K562 (cell line): ENCODE measurements at regions not wholly inside any gene's neighbourhood (a gene's known extent, or its start where the extent isn't known, plus 50 kb on each side); places are given as distances from the start of the nearest gene placed in this dataset.

ENCODE experiments used
- ATAC-seq: fragments of 200-7000 bp; cut with Tn5 transposase; 3 replicates; pipeline ENCODE4 v1.9.1; 2020; ENCODE audit warnings: moderate library complexity
- BruUV-seq: library from RNA; stranded (reverse); fragments of 400-500 nt; replicated peaks from 2 replicates; lab custom pipeline; 2021; lab: Mats Ljungman, UMichigan
- CTCF ChIA-PET: fragments of 300-600 bp; formaldehyde crosslinking; extraction: SDS; loops from one replicate; lab custom pipeline; 2021; ENCODE audit warnings: low intra/inter-chr PET ratio; lab: Yijun Ruan, JAX
- POLR2A ChIA-PET: fragments of 300-600, 350-650 bp; sonication (Branson Sonifier 250); formaldehyde crosslinking; extraction: SDS; loops from one replicate; lab custom pipeline; 2021; ENCODE audit warnings: antibody characterized with exemption, inconsistent platforms; lab: Yijun Ruan, JAX
- DNase-seq, 4 experiments: peaks; one replicate each; pipeline versions ENCODE4 v3.0.0 to v3.0.0-alpha.2; 2011 to 2018; ENCODE audit warnings: low spot score in 3 of 4, mixed read lengths in 3 of 4; ENCODE audit errors: extremely low read depth in 1 of 4
- FAIRE-seq: peaks from 2 replicates; lab custom pipeline; 2011; peaks lifted over from hg19 to GRCh38; lab: Jason Lieb, UNC
- H2AFZ ChIP-seq: 2 replicates; pipeline ENCODE4 v1.6.0; 2011; ENCODE audit warnings: low read depth, low read length, control low read depth, inconsistent platforms
- H3K27ac ChIP-seq: fragments of 200-600 bp; 3 replicates; pipeline ENCODE4 v1.8.0; 2011; ENCODE audit warnings: low read depth, mild to moderate bottlenecking, control low read depth, inconsistent platforms, low read length, moderate library complexity, mixed read lengths; ENCODE audit errors: extremely low read depth
- H3K27me3 ChIP-seq, 2 experiments: fragments of 300-600 bp in 1 of 2; 2 replicates in 1 of 2; 3 replicates in 1 of 2; pipeline versions ENCODE4 v1.6.0 to v1.8.0; 2011; ENCODE audit warnings: inconsistent platforms in 2 of 2, low read length in 2 of 2, mild to moderate bottlenecking in 1 of 2, mixed read lengths in 1 of 2, moderate library complexity in 1 of 2; ENCODE audit not compliant: control insufficient read depth in 2 of 2, insufficient read depth in 2 of 2
- H3K36me3 ChIP-seq: fragments of 300-600 bp; 3 replicates; pipeline ENCODE4 v1.8.0; 2011; ENCODE audit warnings: mild to moderate bottlenecking, low read length, inconsistent platforms; ENCODE audit not compliant: control insufficient read depth, insufficient read depth
- H3K4me1 ChIP-seq, 2 experiments: fragments of 200-600 bp in 1 of 2; replicated peaks in 1 of 2; 2 replicates in 1 of 2; 3 replicates in 1 of 2; pipeline versions ENCODE4 v1.5.1 to v1.8.0; 2011; ENCODE audit warnings: inconsistent platforms in 2 of 2, low read length in 2 of 2, mild to moderate bottlenecking in 1 of 2, mixed read lengths in 1 of 2, moderate library complexity in 1 of 2; ENCODE audit not compliant: control insufficient read depth in 2 of 2, insufficient read depth in 2 of 2
- H3K4me2 ChIP-seq: 2 replicates; pipeline ENCODE4 v1.6.1; 2011; ENCODE audit warnings: low read length, control low read depth, inconsistent platforms, mixed read lengths; ENCODE audit not compliant: insufficient read depth
- H3K4me3 ChIP-seq: fragments of 200-600 bp; sonication (generic), shearing (Covaris generic); 2 replicates; pipeline ENCODE4 v1.5.1; 2016; ENCODE audit warnings: control low read depth, inconsistent platforms
- H3K79me2 ChIP-seq: fragments of 200-600 bp; 3 replicates; pipeline ENCODE4 v1.8.0; 2011; ENCODE audit warnings: low read length, inconsistent platforms; ENCODE audit not compliant: control insufficient read depth, insufficient read depth
- H3K9ac ChIP-seq, 2 experiments: 2 replicates each; pipeline versions ENCODE4 v1.6.0 to v1.6.1; 2011; ENCODE audit warnings: low read depth in 2 of 2, low read length in 2 of 2, control low read depth in 1 of 2, inconsistent platforms in 1 of 2, mild to moderate bottlenecking in 1 of 2, mixed read lengths in 1 of 2; ENCODE audit not compliant: insufficient read depth in 1 of 2
- H3K9me1 ChIP-seq: one replicate; pipeline ENCODE4 v1.6.0; 2011; ENCODE audit warnings: inconsistent platforms, mild to moderate bottlenecking, low read length, moderate library complexity; ENCODE audit not compliant: control insufficient read depth, insufficient read depth
- H3K9me3 ChIP-seq: replicated peaks from 2 replicates; pipeline ENCODE4 v1.5.1; 2011; ENCODE audit warnings: low read depth, low read length, inconsistent platforms; ENCODE audit not compliant: control insufficient read depth, insufficient read depth
- H4K20me1 ChIP-seq: replicated peaks from 2 replicates; pipeline ENCODE4 v1.6.1; 2011; ENCODE audit warnings: low read length, inconsistent platforms, mixed read lengths; ENCODE audit not compliant: control insufficient read depth, insufficient read depth
- BCOR ChIP-seq: fragments of 450-650 bp; IDR thresholded peaks from 2 replicates; pipeline ENCODE4 v1.6.1; 2016
- CBFB ChIP-seq: sonication (generic); formaldehyde crosslinking; IDR thresholded peaks from 2 replicates; pipeline ENCODE4 v1.4.0; 2020; ENCODE audit warnings: mild to moderate bottlenecking, missing genetic modification reagents
- ELK3 ChIP-seq: fragments of 450-650 bp; formaldehyde crosslinking; IDR thresholded peaks from 2 replicates; pipeline ENCODE4 v1.4.0; 2020; ENCODE audit warnings: mild to moderate bottlenecking
- HSF4 ChIP-seq: fragments of 250-450 bp; sonication (Bioruptor Pico); IDR thresholded peaks from 2 replicates; pipeline ENCODE4 v2.1.2; 2022; ENCODE audit warnings: mild to moderate bottlenecking, moderate library complexity, borderline replicate concordance
- MAFF ChIP-seq: IDR thresholded peaks from 2 replicates; pipeline ENCODE4 v1.6.1; 2012; ENCODE audit warnings: low read length, improper control_type of control experiment
- MAFG ChIP-seq: fragments of 450-650 bp; conservative IDR thresholded peaks from 2 replicates; pipeline ENCODE4 v1.6.1; 2016; ENCODE audit warnings: missing genetic modification characterization, missing compliant biosample characterization
- MAFK ChIP-seq: IDR thresholded peaks from 2 replicates; pipeline ENCODE4 v1.6.1; 2011; ENCODE audit warnings: low read length, improper control_type of control experiment
- RFX1 ChIP-seq: fragments of 450-650 bp; IDR thresholded peaks from 2 replicates; pipeline ENCODE4 v1.6.1; 2016; ENCODE audit warnings: mild to moderate bottlenecking, moderate library complexity
- TCFL5 ChIP-seq: fragments of 250-450 bp; sonication (Bioruptor Pico); conservative IDR thresholded peaks from 2 replicates; pipeline ENCODE4 v1.6.1; 2021; ENCODE audit warnings: mild to moderate bottlenecking, moderate library complexity, matching md5 sums
- ZEB2 ChIP-seq: fragments of 450-650 bp; IDR thresholded peaks from 2 replicates; pipeline ENCODE4 v1.6.1; 2016
- ZNF277 ChIP-seq: fragments of 250-450 bp; sonication (Bioruptor Pico); IDR thresholded peaks from 2 replicates; pipeline ENCODE4 v1.8.0; 2022; ENCODE audit warnings: inconsistent platforms, mild to moderate bottlenecking, moderate library complexity, borderline replicate concordance
- ZNF384 ChIP-seq: IDR thresholded peaks from 2 replicates; pipeline ENCODE4 v1.6.1; 2012; ENCODE audit warnings: low read depth, low read length, improper control_type of control experiment
- WGBS: fragments of 100-300 bp; shearing (Covaris generic); methylation state at CpG from one replicate; pipeline ENCODE4 v1.1.6; 2016; ENCODE audit warnings: low coverage, mixed read lengths; ENCODE audit not compliant: insufficient coverage; ENCODE audit errors: missing lambda C conversion rate; 5-methylcytosine and 5-hydroxymethylcytosine counted together
- in situ Hi-C: fragments of 300-500 bp; cut with MboI; formaldehyde crosslinking; loops from 4 replicates; pipeline ENCODE4 v1.15.0; 2018; ENCODE audit warnings: inconsistent platforms, mixed read lengths
- intact Hi-C: fragments of 100-400 bp; cut with micrococcal nuclease; formaldehyde crosslinking; loops from 2 replicates; pipeline ENCODE4 v1.14.2; 2022

- Histone ChIP-seq H3K36me3 (no peaks in the 10 kb centered on the region), H4K20me1 (no peaks in the 10 kb centered on the region), H3K27me3 (no peaks in the 10 kb centered on the region), H3K9me3 (peaks cover 2% of the 10 kb centered on the region; the same call in 1 of the 2 replicates), H3K79me2 (no peaks in the 10 kb centered on the region), H3K4me3 (no peak overlapping the region), H3K4me1 (no peaks in the 10 kb centered on the region), H3K4me2 (no peak overlapping the region), H2AFZ (no peak overlapping the region), H3K9me1 (no peaks in the 10 kb centered on the region), H3K9ac (no peak overlapping the region), H3K27ac (no peak overlapping the region)
- in situ Hi-C loops, result no loop called here
- ChIA-PET POLR2A (no interaction called here), CTCF (no interaction called here)
- TF ChIP-seq MAFG (tag) (peak; percentile 52; the same call in 1 of the 2 replicates), ZNF277 (CRISPR knock-in tag) (no peak), MAFF (peak; percentile 75), ZEB2 (no peak), MAFK (peak; percentile 68), ZNF384 (no peak), BCOR (no peak)
- BruUV-seq, result no TSS peak
- no peak for DNase-seq
- no peak for FAIRE-seq
- intact Hi-C loops, result no loop called here
- ATAC-seq, result no peak
- 0% methylated on average over 1 of the region's 1 CpG for WGBS
These were observed 757.2 kb downstream of the MRPL39 start for GRCh38 chr21:24850121-24850520.

GRCh38 chr21:24844671-24845070 lies 762.6 kb downstream of the MRPL39 start:
- in situ Hi-C loops, result no loop called here
- Histone ChIP-seq H3K27me3 (no peaks in the 10 kb centered on the region), H3K79me2 (no peaks in the 10 kb centered on the region), H3K4me1 (no peaks in the 10 kb centered on the region), H3K4me2 (no peak overlapping the region), H3K9me3 (no peaks in the 10 kb centered on the region), H3K27ac (no peak overlapping the region), H2AFZ (no peak overlapping the region), H3K4me3 (no peak overlapping the region), H4K20me1 (no peaks in the 10 kb centered on the region), H3K9me1 (no peaks in the 10 kb centered on the region), H3K9ac (no peak overlapping the region), H3K36me3 (no peaks in the 10 kb centered on the region)
- no peak for FAIRE-seq
- BruUV-seq, result no TSS peak
- ChIA-PET CTCF (no interaction called here), POLR2A (no interaction called here)
- no peak for ATAC-seq
- TF ChIP-seq TCFL5 (no peak), ELK3 (CRISPR knock-in tag) (no peak), HSF4 (CRISPR knock-in tag) (no peak), CBFB (no peak), RFX1 (no peak)
- 0% methylated on average over 5 of the region's 5 CpGs for WGBS
- intact Hi-C loops, result no loop called here
- DNase-seq, result no peak
